A549 (cell line): ENCODE measurements at regions not wholly inside any gene's neighbourhood (a gene's known extent, or its start where the extent isn't known, plus 50 kb on each side); places are given as distances from the start of the nearest gene placed in this dataset.

Experiments used
- ATAC-seq, 2 experiments: fragments of 200-7000 bp in 1 of 2; fragments of >200 bp in 1 of 2; cut with Nextera tagmentation in 1 of 2; cut with Tn5 transposase in 1 of 2; 3 replicates each; pipeline versions ENCODE4 v1.8.0 to v1.9.1; 2018 to 2020; ENCODE audit warnings: mild to moderate bottlenecking in 1 of 2, moderate library complexity in 1 of 2
- CTCF ChIA-PET: fragments of 300-600 bp; sonication (Branson Sonifier 250); formaldehyde crosslinking; extraction: SDS; loops from one replicate; lab custom pipeline; 2021; ENCODE audit warnings: antibody characterized with exemption, inconsistent platforms; lab: Yijun Ruan, JAX
- POLR2A ChIA-PET: fragments of 350-600 bp; formaldehyde crosslinking; extraction: SDS; loops from one replicate; lab custom pipeline; 2021; ENCODE audit warnings: antibody characterized with exemption, inconsistent platforms; lab: Yijun Ruan, JAX
- DNase-seq, 2 experiments: peaks; one replicate each; pipeline versions ENCODE4 v3.0.0 to v3.0.0-alpha.2; 2011 to 2016; ENCODE audit warnings: low read depth in 1 of 2, low spot score in 1 of 2
- FAIRE-seq: peaks from 2 replicates; lab custom pipeline; 2011; peaks lifted over from hg19 to GRCh38; lab: Jason Lieb, UNC
- H3K27ac ChIP-seq, 2 experiments: fragments of >200 bp; sonication (Bioruptor Twin); formaldehyde crosslinking; 3 replicates each; pipeline ENCODE4 v1.5.1; 2016 to 2017
- H3K4me1 ChIP-seq: fragments of >200 bp; sonication (Bioruptor Twin); formaldehyde crosslinking; 3 replicates; pipeline ENCODE4 v1.6.1; 2016
- H3K4me2 ChIP-seq: fragments of >200 bp; sonication (Bioruptor Twin); formaldehyde crosslinking; 3 replicates; pipeline ENCODE4 v1.6.1; 2016
- H3K4me3 ChIP-seq: fragments of >200 bp; sonication (Bioruptor Twin); formaldehyde crosslinking; 3 replicates; pipeline ENCODE4 v1.5.1; 2016
- H3K9me3 ChIP-seq: fragments of >200 bp; sonication (Bioruptor Twin); formaldehyde crosslinking; 3 replicates; pipeline ENCODE4 v1.6.1; 2016
- BHLHE40 ChIP-seq: IDR thresholded peaks from 2 replicates; pipeline ENCODE4 v1.6.1; 2012; ENCODE audit warnings: low read depth, low read length, inconsistent platforms
- CBX2 ChIP-seq: fragments of 200-600 bp; sonication (generic); IDR thresholded peaks from 2 replicates; pipeline ENCODE4 v1.6.1; 2016; ENCODE audit warnings: low read depth, mild to moderate bottlenecking, borderline replicate concordance
- CBX8 ChIP-seq: fragments of 200-600 bp; sonication (generic); IDR thresholded peaks from 2 replicates; pipeline ENCODE4 v1.6.1; 2016
- EHF ChIP-seq: fragments of 250-450 bp; sonication (Bioruptor Pico); IDR thresholded peaks from 2 replicates; pipeline ENCODE4 v1.5.0; 2020; ENCODE audit warnings: mild to moderate bottlenecking
- GATA3 ChIP-seq: IDR thresholded peaks from 2 replicates; pipeline ENCODE4 v1.6.1; 2012; ENCODE audit warnings: borderline replicate concordance
- HES2 ChIP-seq: fragments of >200 bp; sonication (Bioruptor Twin); formaldehyde crosslinking; IDR thresholded peaks from 2 replicates; pipeline ENCODE4 v1.6.1; 2016
- HEYL ChIP-seq: fragments of 250-450 bp; sonication (Bioruptor Pico); IDR thresholded peaks from 2 replicates; pipeline ENCODE4 v1.8.0; 2021; ENCODE audit warnings: mild to moderate bottlenecking, moderate library complexity
- HOXB13 ChIP-seq: fragments of 250-450 bp; sonication (Bioruptor Pico); IDR thresholded peaks from 2 replicates; pipeline ENCODE4 v1.5.0; 2020; ENCODE audit warnings: low read depth, mild to moderate bottlenecking, moderate library complexity
- HOXB5 ChIP-seq: fragments of 250-450 bp; sonication (Bioruptor Pico); IDR thresholded peaks from 2 replicates; pipeline ENCODE4 v1.5.0; 2020; ENCODE audit warnings: mild to moderate bottlenecking, moderate library complexity
- KDM5A ChIP-seq: fragments of 200-600 bp; sonication (generic); IDR thresholded peaks from 2 replicates; pipeline ENCODE4 v1.6.1; 2016; ENCODE audit warnings: antibody characterized with exemption, mild to moderate bottlenecking
- MAZ ChIP-seq: fragments of 150-350 bp; IDR thresholded peaks from 2 replicates; pipeline ENCODE4 v1.6.1; 2014; ENCODE audit warnings: antibody characterized with exemption, low read depth, low read length, borderline replicate concordance
- NFE2L2 ChIP-seq: fragments of 150-350 bp; conservative IDR thresholded peaks from 2 replicates; pipeline ENCODE4 v1.6.1; 2014; ENCODE audit warnings: low read length
- NPAS2 ChIP-seq: fragments of 250-450 bp; sonication (Bioruptor Pico); IDR thresholded peaks from 2 replicates; pipeline ENCODE4 v1.8.0; 2022; ENCODE audit warnings: mild to moderate bottlenecking, moderate library complexity, borderline replicate concordance
- NR3C1 ChIP-seq: fragments of >200 bp; sonication (Bioruptor Twin); formaldehyde crosslinking; IDR thresholded peaks from 3 replicates; pipeline ENCODE4 v1.6.1; 2017
- PHF8 ChIP-seq: fragments of 200-600 bp; sonication (generic); IDR thresholded peaks from 2 replicates; pipeline ENCODE4 v1.6.1; 2016; ENCODE audit warnings: low read depth, mild to moderate bottlenecking, antibody characterized with exemption, moderate library complexity, borderline replicate concordance
- POLR2A ChIP-seq: IDR thresholded peaks from 2 replicates; pipeline ENCODE4 v1.6.1; 2012; ENCODE audit warnings: mild to moderate bottlenecking, low read length
- POLR2AphosphoS2 ChIP-seq: conservative IDR thresholded peaks from 2 replicates; pipeline ENCODE4 v1.6.1; 2012; ENCODE audit warnings: low read length, improper control_type of control experiment, inconsistent platforms
- RCOR1 ChIP-seq: fragments of 150-350 bp; IDR thresholded peaks from 2 replicates; pipeline ENCODE4 v1.6.1; 2014; ENCODE audit warnings: antibody characterized with exemption, low read length, low read depth
- TP53 ChIP-seq: fragments of 250-450 bp; sonication (Bioruptor Pico); IDR thresholded peaks from 2 replicates; pipeline ENCODE4 v1.5.0; 2021; ENCODE audit warnings: mild to moderate bottlenecking, moderate library complexity
- ZFP36 ChIP-seq: fragments of 450-650 bp; IDR thresholded peaks from 2 replicates; pipeline ENCODE4 v1.6.1; 2014; ENCODE audit warnings: borderline replicate concordance; ENCODE audit not compliant: partially characterized antibody
- ZNF302 ChIP-seq: fragments of 250-450 bp; sonication (Bioruptor Pico); IDR thresholded peaks from 2 replicates; pipeline ENCODE4 v1.9.0; 2021; ENCODE audit warnings: inconsistent platforms, mild to moderate bottlenecking, moderate library complexity
- ZSCAN20 ChIP-seq: fragments of 250-450 bp; sonication (Bioruptor Pico); IDR thresholded peaks from 2 replicates; pipeline ENCODE4 v1.8.0; 2022; ENCODE audit warnings: mild to moderate bottlenecking, moderate library complexity
- WGBS: methylation state at CpG from one replicate; pipeline ENCODE4 v1.1.6; 2017; ENCODE audit errors: missing lambda C conversion rate; 5-methylcytosine and 5-hydroxymethylcytosine counted together
- TF ChIP-seq, protein P1 (sequence below): fragments of 200-600 bp; sonication (generic); IDR thresholded peaks from 2 replicates; pipeline ENCODE4 v1.6.1; 2016; ENCODE audit warnings: antibody characterized with exemption, mild to moderate bottlenecking, moderate library complexity
- TF ChIP-seq, protein P2 (sequence below): fragments of 150-350 bp; IDR thresholded peaks from 2 replicates; pipeline ENCODE4 v1.6.1; 2014; ENCODE audit warnings: low read depth, mild to moderate bottlenecking, low read length
- TF ChIP-seq, protein P3 (sequence below): IDR thresholded peaks from 2 replicates; pipeline ENCODE4 v1.6.1; 2012
- TF ChIP-seq, protein P4 (sequence below): fragments of >200 bp; sonication (Bioruptor Twin); formaldehyde crosslinking; IDR thresholded peaks from 3 replicates; pipeline ENCODE4 v1.5.1; 2016
- TF ChIP-seq, protein P5 (sequence below): IDR thresholded peaks from 2 replicates; pipeline ENCODE4 v1.6.1; 2012; ENCODE audit warnings: low read depth, borderline replicate concordance

DNA sequence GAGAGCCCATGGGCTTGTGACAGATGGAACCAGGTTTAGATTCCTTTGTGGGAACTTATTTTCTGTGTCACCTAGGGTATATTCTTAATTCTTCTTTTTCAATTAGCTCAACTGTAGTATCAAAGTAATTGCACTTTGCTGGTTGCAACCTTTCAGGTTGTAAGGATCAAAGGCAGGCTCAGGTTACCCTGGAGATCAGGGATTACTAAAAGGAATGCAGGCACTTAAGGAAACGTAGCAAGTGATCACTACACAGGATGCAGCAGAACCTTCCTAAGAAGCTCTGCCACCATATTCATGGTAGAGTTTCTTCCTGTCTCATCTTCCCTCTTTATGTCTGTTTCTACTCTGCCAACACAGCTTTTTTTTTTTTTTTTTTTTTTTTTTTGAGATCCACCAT is 133.2 kb upstream of the JAG1 start:
- H3K27ac ChIP-seq: no peak overlapping the region
- DNase-seq (no peak), FAIRE-seq (no peak), ATAC-seq (no peak)
- H3K9me3 ChIP-seq: no peaks in the 10 kb centered on the region
- no peak for TF ChIP-seq POLR2A
- TF ChIP-seq, protein P1, sequence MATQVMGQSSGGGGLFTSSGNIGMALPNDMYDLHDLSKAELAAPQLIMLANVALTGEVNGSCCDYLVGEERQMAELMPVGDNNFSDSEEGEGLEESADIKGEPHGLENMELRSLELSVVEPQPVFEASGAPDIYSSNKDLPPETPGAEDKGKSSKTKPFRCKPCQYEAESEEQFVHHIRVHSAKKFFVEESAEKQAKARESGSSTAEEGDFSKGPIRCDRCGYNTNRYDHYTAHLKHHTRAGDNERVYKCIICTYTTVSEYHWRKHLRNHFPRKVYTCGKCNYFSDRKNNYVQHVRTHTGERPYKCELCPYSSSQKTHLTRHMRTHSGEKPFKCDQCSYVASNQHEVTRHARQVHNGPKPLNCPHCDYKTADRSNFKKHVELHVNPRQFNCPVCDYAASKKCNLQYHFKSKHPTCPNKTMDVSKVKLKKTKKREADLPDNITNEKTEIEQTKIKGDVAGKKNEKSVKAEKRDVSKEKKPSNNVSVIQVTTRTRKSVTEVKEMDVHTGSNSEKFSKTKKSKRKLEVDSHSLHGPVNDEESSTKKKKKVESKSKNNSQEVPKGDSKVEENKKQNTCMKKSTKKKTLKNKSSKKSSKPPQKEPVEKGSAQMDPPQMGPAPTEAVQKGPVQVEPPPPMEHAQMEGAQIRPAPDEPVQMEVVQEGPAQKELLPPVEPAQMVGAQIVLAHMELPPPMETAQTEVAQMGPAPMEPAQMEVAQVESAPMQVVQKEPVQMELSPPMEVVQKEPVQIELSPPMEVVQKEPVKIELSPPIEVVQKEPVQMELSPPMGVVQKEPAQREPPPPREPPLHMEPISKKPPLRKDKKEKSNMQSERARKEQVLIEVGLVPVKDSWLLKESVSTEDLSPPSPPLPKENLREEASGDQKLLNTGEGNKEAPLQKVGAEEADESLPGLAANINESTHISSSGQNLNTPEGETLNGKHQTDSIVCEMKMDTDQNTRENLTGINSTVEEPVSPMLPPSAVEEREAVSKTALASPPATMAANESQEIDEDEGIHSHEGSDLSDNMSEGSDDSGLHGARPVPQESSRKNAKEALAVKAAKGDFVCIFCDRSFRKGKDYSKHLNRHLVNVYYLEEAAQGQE: no peak
- TF ChIP-seq ZNF302 (CRISPR knock-in tag): no peak
- TF ChIP-seq, protein P2, sequence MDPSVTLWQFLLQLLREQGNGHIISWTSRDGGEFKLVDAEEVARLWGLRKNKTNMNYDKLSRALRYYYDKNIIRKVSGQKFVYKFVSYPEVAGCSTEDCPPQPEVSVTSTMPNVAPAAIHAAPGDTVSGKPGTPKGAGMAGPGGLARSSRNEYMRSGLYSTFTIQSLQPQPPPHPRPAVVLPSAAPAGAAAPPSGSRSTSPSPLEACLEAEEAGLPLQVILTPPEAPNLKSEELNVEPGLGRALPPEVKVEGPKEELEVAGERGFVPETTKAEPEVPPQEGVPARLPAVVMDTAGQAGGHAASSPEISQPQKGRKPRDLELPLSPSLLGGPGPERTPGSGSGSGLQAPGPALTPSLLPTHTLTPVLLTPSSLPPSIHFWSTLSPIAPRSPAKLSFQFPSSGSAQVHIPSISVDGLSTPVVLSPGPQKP: no peak
- TF ChIP-seq, protein P3, sequence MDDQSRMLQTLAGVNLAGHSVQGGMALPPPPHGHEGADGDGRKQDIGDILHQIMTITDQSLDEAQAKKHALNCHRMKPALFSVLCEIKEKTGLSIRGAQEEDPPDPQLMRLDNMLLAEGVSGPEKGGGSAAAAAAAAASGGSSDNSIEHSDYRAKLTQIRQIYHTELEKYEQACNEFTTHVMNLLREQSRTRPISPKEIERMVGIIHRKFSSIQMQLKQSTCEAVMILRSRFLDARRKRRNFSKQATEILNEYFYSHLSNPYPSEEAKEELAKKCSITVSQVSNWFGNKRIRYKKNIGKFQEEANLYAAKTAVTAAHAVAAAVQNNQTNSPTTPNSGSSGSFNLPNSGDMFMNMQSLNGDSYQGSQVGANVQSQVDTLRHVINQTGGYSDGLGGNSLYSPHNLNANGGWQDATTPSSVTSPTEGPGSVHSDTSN: no peak
- TF ChIP-seq NPAS2 (CRISPR knock-in tag): no peak
- no peak for TF ChIP-seq CBX2
- TF ChIP-seq, protein P4, sequence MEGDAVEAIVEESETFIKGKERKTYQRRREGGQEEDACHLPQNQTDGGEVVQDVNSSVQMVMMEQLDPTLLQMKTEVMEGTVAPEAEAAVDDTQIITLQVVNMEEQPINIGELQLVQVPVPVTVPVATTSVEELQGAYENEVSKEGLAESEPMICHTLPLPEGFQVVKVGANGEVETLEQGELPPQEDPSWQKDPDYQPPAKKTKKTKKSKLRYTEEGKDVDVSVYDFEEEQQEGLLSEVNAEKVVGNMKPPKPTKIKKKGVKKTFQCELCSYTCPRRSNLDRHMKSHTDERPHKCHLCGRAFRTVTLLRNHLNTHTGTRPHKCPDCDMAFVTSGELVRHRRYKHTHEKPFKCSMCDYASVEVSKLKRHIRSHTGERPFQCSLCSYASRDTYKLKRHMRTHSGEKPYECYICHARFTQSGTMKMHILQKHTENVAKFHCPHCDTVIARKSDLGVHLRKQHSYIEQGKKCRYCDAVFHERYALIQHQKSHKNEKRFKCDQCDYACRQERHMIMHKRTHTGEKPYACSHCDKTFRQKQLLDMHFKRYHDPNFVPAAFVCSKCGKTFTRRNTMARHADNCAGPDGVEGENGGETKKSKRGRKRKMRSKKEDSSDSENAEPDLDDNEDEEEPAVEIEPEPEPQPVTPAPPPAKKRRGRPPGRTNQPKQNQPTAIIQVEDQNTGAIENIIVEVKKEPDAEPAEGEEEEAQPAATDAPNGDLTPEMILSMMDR: no peak
- TF ChIP-seq BHLHE40: no peak
- TF ChIP-seq HEYL (CRISPR knock-in tag): no peak
- no peak for TF ChIP-seq RCOR1
- no peak for TF ChIP-seq NR3C1
- TF ChIP-seq GATA3: no peak
- TF ChIP-seq NFE2L2: no peak
- TF ChIP-seq, protein P5, sequence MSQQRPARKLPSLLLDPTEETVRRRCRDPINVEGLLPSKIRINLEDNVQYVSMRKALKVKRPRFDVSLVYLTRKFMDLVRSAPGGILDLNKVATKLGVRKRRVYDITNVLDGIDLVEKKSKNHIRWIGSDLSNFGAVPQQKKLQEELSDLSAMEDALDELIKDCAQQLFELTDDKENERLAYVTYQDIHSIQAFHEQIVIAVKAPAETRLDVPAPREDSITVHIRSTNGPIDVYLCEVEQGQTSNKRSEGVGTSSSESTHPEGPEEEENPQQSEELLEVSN: no peak
- no peak for TF ChIP-seq POLR2AphosphoS2
- no peak for TF ChIP-seq PHF8
- no peak for TF ChIP-seq HOXB13 (CRISPR knock-in tag)
- WGBS: 84% methylated on average over 1 of the region's 1 CpG
- POLR2A ChIA-PET: no interaction called here
- no peak overlapping the region for H3K4me2 ChIP-seq
- CTCF ChIA-PET: interaction anchor here (0.6 kb wide), 1 partner anchor 189 kb away, joined by 3 read pairs; no protein-coding TSS in a partner anchor
- no peak overlapping the region for H3K4me3 ChIP-seq
- no peaks in the 10 kb centered on the region for H3K4me1 ChIP-seq

DNA sequence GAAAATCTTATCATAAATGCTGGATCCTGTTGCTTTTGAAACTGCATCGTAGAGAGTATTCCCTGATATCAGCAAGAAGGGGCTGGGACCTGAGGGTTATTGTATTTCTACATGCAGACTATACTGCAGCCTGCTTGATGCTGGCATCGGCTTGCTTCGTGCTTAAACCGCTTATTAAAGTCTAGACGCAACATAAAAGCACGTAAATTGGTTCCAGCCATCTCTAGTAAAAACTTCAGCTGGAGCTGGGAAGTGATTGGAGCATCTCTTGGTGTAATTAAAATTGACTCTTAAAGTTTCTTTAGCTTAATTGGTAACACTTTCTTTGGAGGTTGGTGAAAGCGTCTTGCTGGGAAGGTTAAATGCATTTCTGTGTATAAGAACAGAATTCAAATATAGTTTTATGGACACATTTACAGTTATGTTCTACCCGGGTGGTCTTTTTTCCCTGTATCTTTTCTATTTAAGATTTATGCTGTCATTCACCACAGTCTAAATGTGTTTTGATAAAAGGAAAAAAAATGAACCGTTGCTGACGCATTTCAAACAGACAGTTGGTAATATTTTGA is 139.0 kb upstream of the JAG1 start:
- DNase-seq: no peak
- Histone ChIP-seq H3K4me3 (no peak overlapping the region), H3K4me2 (no peak overlapping the region), H3K4me1 (no peaks in the 10 kb centered on the region)
- POLR2A ChIA-PET: no interaction called here
- TF ChIP-seq ZSCAN20 (CRISPR knock-in tag) (no peak), EHF (CRISPR knock-in tag) (no peak), HOXB5 (no peak), MAZ (no peak), KDM5A (no peak), CBX8 (no peak), HES2 (no peak), ZFP36 (no peak), TP53 (CRISPR knock-in tag) (no peak), CBX2 (no peak)
- TF ChIP-seq, all 56 proteins: peak for 0
- 90% methylated on average over 10 of the region's 10 CpGs for WGBS
- no peaks in the 10 kb centered on the region for H3K9me3 ChIP-seq
- CTCF ChIA-PET: interaction anchor here (1.0 kb wide), 2 partner anchors 10 to 141 kb away, joined by 3 read pairs; no protein-coding TSS in a partner anchor
- ATAC-seq (no peak), FAIRE-seq (no peak)
- H3K27ac ChIP-seq: no peak overlapping the region
